Non-pigmented ciliary epithelial cell (primary cell): ENCODE measurements at regions not wholly inside any gene's neighbourhood (a gene's known extent, or its start where the extent isn't known, plus 50 kb on each side); places are given as distances from the start of the nearest gene placed in this dataset.

Source experiments
- DNase-seq: peaks from one replicate; pipeline ENCODE4 v3.0.0-alpha.2; 2010; ENCODE audit warnings: low read depth

DNA sequence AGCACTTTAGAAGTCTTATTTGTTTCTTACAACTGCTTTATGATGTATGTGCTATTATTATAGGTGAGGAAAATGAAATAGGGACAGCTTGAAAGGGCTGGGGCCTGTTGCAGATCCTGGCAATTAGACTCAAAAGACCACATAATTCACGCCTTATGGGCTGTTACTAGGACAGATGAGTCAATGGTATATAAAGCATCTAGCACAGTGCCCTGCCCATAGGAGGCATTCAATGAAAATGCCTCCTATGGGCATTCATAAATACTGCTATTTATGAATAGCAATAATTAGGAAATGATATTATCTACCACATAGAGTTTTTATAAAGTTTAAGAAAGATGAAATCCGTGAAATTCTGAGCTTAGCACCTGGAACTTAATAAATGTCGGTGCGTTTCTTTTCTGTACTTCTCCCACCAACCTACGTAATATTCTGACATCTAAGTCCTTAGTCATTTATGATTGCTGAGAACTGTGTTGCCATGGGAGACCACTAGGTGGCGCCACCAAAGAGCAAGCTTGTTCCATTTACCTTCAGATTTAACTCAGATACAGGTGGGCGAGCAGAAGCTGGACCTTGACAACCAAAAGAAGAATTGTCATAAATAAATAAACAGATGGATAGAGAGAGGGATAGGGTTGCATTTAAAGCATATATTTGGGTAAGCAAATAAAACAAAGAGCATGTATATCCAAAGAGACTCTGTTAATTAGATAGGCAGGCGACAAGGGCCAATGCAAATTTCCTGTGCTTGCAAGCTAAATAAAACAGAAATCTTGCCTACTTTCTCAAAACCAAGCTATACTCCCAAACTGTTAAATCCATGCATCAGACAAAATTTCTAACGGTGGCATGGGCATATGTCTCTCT lies 699.9 kb downstream of the INHBA start:
- DNase-seq = no peak

DNA sequence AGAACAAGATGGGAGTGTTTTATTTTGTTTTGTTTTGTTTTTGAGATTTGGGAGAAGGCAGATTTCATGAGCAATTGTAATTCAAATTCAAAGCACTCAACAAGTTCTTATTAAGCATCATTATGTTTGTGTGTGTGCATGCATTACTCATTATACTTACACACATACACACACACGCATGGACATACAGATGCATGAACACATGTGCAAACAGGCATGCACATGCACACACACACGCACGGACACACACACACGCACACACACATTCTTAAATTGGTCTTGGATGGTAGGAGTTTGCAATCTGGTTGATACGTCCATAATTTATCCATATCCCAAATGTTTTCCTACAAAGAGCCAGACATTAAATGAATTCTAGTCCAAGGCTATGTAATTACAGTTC lies 702.8 kb downstream of the INHBA start:
- DNase-seq = no peak

DNA sequence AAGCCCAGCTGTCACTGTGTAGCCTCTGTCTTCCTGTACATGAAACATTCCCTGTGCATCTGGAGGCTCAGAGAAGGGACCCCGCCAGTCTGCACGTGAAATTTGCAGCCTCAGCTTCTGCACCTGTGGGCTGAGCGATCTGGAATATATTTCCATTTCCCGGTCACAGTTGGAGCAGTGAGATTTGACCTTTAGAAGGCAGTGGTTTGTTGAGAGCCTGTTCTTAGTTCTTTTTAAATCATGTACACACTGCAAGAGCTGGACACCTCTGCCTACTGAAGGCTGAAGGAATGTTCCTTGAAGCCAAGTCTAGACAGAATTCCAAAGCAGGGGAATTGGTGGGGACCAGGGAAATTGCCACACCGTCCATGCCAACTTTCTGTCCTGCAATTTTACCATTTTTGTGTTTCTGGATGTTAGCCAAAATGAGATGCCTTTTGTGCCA lies 706.6 kb downstream of the INHBA start:
- DNase-seq = no peak

DNA sequence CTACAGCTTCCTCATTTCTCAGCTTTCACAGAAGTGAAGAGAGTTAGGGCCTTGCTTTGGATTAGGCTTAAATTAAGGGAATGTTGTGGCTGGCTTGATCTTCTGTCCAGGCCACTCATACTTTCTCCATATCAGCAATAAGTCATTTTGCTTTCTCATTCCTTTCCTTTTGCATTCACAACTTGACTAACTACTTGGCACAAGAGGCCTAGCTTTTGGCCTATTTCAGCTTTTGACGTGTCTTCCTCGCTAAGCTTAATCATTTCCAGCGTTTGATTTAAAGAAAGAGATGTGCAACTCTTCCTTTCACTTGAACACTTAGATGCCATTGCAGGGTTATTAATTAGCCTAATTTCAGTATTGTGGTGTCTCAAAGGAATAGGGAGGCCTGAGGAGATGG lies 712.0 kb downstream of the INHBA start:
- DNase-seq = no peak

DNA sequence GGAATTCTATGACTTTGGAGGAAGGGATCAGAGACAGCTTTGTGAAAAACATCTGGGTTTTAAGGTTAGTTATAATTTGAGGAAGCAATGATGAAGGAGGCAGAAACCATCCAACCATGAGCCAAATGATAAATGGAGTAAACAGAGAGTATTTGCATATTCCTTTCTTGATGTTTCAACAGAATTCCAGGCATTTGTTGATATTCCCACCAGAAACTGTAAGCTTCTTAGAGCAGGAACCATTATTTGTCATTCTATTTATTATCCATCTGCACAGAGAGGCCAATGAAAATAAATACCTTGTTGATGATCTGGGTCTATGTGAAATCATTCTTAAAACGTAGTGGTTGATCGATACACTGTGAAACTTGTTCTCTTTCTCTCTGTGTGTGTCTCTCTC lies 715.3 kb downstream of the INHBA start:
- DNase-seq = no peak

DNA sequence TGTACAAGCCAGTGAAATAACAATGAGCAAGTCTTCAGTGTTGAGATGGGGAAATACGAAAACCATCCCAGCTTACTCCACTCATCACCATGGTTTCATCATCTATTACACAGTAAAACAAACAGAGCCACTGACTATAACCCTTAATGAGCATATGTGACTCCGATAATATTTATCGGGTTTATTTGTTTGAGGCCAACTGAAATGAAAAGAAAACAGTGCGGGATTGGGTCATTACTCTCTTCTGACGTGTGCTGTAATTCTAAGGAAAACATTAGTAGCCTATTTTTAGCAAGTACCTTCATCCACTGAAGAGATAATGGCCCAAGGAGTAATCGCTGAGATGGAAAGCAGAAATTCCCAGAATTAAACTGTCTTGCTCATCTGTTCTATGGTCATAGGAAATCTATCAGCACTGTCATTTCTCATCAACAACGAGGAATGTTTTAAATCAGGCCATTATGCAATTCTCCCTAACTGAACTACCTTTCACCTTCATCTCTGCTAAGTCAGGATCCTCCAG lies 716.5 kb downstream of the INHBA start:
- DNase-seq = peak; percentile 76

DNA sequence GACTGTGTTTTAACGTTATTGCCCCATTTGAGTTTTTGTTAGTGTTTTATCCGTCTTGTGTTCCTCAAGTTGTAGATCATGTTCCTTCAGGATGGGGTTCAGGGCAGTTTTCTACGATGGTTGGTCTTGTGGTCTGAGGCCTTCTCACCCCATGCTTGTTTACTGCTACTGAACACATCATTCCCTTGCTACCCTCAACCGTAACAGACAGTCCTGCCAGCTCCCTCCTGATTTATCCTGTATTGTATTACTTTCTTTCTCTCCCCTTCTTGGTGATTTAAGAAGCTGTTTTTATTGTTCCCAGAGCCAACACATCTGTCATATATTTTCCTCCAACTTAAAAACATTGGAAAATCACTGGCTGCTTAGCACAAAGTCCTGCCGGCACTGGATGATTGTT lies 719.8 kb downstream of the INHBA start:
- DNase-seq = no peak

DNA sequence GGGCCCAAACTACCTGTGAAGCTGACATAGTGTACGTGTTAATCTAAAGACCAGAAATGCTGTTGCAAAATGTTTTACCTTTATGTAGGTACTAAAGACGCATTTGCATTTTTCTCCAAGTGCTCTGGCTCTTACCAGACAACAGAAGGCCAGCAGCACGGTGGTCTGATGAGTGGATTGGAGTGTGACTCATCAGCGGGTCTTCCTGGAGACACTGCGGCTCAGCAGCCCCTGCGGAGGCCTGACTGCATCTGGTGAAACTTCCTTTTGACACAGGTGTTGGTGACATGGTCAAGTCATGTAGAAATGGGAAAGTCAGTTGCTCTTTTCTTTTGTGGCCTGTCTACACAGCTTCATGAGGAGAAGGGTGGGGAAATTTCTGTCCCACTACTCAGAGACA lies 723.6 kb downstream of the INHBA start:
- DNase-seq = no peak

DNA sequence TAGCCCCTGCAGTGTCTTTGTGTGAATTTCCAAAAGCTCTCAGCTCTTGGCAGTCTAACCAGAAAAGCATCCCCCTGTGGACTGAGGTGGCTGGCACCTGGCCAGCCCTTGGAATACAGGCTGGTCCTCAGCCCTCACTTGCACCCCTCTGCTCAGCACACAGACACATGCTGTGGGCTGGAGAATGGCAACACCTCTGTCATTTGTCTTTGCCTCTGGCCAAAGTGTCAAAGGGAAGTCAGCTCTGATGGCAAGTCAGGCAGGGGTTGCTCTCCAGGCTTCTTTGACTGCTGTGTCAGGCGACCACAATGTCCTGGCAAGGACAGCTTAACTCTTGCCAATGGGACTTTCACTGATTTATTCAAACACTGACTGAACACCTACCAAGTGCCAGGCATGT lies 724.8 kb downstream of the INHBA start:
- no peak for DNase-seq

DNA sequence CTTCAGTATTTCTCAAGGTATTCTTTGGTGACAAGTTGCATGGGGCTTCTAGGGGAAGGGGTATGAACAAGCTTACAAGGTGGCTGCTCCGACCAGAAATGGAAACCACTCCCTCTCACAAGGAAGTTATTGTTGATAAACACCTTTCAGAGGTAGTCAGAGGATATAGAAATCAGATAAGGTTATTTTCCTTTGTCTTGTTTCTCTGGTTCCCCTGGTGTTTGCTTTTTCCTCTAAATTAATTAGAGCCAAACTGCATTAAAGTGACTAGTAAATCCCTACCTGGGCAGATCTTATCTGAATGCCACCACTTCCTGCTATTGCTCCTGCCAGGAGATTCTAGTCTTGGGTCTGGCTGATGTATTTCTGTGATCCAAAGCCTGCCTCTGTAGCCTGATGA lies 725.4 kb downstream of the INHBA start:
- DNase-seq = no peak

DNA sequence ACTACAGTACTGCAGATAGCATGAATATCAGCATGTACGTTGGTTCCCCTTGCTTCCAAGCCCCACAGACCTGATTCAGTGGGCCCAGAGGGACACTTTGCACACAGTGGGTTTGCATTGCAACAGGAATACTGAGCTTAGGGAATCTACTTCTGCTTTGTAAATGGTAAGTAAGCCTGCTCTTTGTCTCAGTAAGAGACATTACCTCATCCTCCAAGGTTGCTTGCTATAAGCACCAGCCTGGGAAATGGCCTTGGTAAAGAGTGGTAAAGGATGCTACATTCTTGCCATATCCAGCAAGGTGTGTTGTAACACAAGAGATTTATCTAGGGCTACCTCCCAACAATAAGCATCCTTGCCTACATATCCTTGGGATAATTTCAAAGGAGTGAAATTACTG lies 730.5 kb downstream of the INHBA start:
- no peak for DNase-seq

DNA sequence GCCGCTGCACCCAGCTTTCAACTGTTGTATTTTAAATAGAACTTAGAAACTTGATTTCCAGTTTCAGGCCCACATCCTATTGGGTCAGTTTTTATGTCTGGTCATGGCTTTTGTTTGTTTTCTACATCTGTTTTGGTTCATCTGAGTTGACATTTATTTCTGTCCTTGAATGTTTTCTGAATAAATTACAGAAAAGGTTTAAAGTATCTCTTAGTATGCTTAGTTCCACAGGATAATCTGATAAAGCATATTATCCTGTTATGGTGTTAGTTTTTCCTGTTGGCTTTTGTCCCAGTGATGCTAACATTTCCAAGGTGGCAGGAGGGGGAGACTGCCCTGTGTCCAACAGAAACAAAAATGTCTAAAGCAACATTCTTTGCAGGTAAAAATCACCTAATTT lies 733.2 kb downstream of the INHBA start:
- no peak for DNase-seq

DNA sequence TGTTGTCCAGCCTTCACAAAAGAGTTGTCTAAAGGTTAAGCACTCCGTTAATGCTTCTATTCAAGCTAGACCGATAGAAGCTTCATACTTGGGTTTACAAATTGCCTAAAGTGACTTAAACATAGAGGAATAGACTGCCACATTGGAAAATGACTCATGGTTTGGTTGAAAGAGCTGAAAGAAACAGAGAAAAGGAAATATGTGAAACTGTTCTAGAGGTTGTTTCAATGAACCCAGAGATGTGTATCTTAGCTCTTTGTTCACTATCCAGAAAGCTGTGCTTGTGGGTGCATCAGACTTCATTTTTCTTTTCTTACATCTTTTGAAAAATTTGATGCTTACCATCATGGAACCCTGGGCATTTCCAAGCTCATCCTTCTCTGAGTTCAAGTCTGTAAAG lies 736.2 kb downstream of the INHBA start:
- no peak for DNase-seq

DNA sequence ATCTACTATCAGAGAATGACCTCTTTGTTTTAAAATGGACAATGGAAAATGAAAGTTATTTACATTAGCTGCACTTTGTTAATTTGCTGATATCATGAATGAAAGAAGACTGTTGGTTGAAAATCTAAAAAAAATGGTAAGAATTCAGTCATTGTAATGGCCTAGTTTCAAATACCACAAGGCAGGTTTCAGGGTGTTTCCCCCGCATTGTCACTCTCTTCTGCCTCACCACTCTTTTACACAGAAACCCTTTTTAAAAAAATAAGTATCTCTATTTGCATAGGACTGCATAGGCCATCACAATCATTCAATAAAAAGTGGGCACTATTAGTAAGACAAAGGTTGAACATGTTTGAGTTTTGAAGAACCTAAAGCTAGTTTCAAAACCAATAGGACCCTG lies 737.1 kb downstream of the INHBA start:
- DNase-seq = no peak

DNA sequence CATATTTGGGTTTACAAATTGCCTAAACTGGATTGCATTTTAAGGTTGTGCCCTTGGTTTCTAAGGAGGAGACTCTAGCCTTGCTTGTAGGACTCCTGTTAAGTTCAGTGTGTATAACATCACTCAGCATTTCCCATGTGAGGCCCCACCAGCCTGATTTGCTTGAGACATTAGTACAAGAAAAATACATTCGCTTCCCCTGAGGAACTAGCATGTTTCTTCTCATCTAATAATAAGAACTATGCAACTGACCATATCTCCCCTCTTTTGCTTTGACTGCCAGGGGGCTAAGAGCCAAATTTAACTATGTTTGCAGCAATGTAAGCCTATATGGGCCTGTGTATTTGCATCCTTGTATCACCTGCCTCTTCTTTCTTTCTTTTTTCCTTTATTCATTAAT lies 737.9 kb downstream of the INHBA start:
- no peak for DNase-seq

DNA sequence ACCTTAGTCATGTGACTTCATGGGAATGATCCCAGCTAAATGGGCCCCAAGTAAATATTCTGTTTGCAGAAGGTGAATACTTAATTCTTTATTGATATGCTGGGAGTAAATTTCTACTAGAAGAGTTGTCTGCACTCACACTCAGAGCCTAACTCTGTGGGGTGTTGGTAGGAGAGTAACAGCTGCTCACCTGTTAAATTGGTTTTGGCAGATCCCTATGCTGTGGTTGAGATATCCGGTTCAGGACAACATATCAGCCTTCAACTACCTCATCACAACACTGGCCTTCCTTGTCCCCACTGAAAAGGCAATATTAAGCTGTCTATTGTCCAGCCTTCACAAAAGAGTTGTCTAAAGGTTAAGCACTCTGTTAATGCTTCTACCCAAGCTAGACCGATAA lies 738.3 kb downstream of the INHBA start:
- DNase-seq = no peak

DNA sequence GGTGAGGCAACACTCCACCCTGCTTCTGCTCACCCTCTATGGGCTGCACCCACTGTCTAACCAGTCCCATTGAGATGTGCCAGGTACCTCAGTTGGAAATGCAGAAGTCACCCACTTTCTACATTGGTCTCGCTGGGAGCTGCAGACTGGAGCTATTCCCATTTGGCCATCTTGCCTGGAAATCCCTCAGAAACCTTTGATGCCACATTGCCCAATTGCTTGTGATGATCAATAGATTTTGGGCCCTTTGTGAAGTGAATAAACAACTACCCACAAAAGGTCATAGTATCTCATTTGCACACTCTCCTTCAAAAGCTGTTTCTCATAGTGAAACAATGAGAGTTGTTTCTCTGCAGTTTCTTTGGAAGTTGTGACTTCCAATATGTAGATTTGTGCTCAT lies 742.9 kb downstream of the INHBA start:
- no peak for DNase-seq

DNA sequence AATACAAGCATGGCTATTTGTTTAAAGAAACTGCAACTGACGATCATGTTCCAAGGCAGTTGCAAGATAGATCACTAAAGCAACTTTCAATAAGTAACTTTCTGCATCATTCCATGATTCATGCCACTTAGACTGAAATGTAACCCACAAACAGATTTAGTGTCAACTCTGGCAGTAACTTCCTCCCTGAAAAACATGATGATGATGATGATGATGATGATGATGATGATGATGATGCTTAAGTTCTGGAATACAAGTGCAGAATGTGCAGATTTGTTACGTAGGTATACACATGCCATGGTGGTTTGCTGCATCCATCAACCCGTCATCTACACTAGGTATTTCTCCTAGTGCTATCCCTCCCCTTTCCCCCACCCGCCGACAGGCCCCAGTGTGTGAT lies 754.7 kb downstream of the INHBA start:
- no peak for DNase-seq

DNA sequence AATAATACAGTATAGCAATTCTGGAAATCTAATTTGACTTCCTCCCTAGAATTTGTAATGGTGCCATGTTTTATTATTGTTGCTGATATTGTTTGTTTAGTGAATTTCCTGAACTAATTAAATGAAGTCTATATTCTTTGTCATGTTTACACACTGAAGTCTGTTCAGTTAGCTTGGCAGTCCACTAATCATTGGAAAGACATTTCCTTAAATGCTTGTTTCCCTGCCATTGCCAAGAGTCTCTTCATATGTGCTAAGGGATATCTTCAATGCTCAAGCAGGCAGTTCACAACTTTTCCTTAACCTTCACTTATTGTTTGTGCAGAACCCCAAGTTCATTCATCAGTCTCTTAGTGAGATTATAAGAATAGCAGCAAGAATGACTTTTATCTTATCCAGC lies 755.3 kb downstream of the INHBA start:
- no peak for DNase-seq

DNA sequence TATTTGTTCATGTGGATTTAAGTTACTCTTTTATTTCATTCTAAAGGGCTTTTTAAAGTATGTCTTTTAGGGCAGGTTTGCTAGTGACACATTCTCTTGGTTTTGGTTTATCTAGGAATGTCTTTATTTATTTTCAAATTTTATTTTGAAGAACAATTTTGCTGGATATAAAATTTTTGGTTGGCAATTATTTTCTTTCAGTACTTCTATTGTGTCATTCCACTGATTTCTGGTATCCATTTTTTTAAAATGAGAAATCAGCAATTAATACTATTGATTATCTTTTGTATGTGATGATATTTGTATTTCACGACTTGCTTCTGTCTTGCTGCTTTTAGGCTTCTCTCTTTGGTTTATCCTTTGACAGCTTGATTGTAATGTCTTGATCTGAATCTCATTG lies 756.3 kb downstream of the INHBA start:
- no peak for DNase-seq

DNA sequence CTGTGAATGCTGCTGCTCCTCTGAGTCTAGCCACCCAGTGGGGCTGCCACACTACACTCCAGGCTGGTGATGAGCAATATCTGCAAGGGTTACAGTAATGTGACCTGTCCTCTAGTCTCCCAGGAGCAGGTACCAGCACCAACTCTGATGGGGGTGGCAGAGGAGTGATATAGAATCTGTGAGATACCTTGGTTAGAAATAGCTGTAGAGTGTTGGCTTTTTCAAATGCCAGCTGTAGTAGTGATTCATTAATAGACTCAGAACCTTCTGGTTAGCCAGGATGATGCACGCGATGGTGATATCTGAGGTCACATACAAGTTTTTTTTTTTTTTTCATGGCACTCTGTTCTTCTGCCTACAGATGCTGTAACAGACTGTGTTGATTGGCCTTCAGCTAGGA lies 757.1 kb downstream of the INHBA start:
- DNase-seq = no peak

DNA sequence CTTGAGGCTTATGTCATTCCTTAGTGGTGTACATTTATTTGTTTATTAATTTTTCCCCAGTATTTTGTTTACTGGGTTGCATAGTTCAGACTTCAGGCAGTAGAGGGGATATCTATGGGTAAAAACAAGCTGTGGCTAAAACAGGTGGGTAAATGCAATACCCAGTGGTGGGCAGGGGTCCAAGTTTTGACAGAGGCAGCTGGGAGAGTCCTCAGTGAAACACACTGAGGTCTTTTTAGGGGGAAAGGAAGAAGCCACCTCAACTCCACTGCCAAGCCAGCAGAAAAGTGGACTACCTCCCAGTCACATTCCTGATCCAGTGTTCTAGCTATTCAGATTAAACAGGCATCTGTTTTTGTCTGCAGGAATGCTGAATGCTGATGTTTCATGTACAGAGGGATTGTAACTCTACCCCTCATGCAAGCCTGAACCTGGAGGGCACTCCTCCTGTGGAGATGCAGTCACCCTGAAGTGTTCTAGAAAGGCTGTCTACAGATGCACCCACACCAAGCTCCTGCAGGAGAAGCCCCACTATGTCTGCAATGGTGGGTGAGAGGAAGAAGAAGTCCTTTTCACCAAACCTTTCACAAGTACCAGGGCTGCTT lies 757.8 kb downstream of the INHBA start:
- DNase-seq = no peak

DNA sequence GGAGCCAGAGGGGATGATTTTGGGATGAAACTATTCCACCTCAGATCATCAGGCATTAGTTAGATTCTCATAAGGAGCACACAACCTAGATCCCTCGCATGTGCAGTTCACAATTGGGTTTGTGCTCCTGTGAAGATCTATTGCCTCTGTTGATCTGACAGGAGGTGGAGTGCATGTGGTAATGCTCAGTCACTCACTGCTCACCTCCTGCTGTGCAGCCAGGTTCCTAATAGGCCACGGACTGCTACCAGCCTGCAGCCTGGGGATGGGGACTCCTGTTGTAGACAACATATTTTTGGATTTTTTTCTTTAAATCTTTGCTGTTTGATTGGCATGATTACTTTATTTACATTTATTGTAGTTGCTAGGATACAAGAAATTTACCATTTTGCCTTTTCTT lies 765.0 kb downstream of the INHBA start:
- no peak for DNase-seq

DNA sequence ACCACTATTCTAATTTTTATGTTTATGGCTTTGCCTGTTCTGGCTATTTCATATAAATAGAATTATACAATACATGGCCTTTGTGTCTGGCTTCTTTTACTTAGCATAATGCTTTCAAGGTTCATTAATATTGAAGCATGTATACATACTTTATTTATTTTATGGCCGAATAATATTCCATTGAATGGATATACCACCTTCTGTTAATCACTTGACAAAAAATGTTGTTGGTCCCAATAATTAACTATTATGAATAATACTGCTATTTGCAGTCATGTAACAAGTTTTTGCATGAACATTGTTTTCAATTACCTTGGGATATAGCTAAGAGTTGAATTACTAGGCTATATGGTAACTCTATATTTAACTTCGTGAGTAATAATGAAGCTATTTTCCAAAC lies 767.5 kb downstream of the INHBA start:
- DNase-seq = no peak
